Neural cell (in vitro differentiated cells): ENCODE measurements at regions not wholly inside any gene's neighbourhood (a gene's known extent, or its start where the extent isn't known, plus 50 kb on each side); places are given as distances from the start of the nearest gene placed in this dataset.

Source experiments
- H2AFZ ChIP-seq: fragments of 200-600, 300-800 bp; sonication (generic), shearing (Covaris generic); 2 replicates; pipeline ENCODE4 v1.6.0; 2014; ENCODE audit warnings: low read depth, mild to moderate bottlenecking, antibody characterized with exemption, low read length, moderate library complexity
- H3F3A ChIP-seq: fragments of 200-600 bp; shearing (Covaris generic); 2 replicates; pipeline ENCODE4 v1.6.1; 2016; ENCODE audit warnings: mild to moderate bottlenecking, moderate library complexity, mixed read lengths, antibody characterized with exemption, low read length; ENCODE audit not compliant: insufficient read depth, poor library complexity, severe bottlenecking
- H3K27ac ChIP-seq: fragments of 200-600, 300-800 bp; sonication (generic), shearing (Covaris generic); 2 replicates; pipeline ENCODE4 v1.5.1; 2014; ENCODE audit warnings: mild to moderate bottlenecking, low read length, moderate library complexity
- H3K27me3 ChIP-seq: fragments of 300-800, 200-600 bp; sonication (generic), shearing (Covaris generic); 2 replicates; pipeline ENCODE4 v1.6.0; 2014; ENCODE audit warnings: mild to moderate bottlenecking, low read depth, low read length, moderate library complexity; ENCODE audit not compliant: insufficient read depth
- H3K36me3 ChIP-seq: fragments of 300-800, 200-600 bp; sonication (generic), shearing (Covaris generic); 2 replicates; pipeline ENCODE4 v1.5.1; 2014; ENCODE audit warnings: mild to moderate bottlenecking, antibody characterized with exemption, low read length, moderate library complexity; ENCODE audit not compliant: insufficient read depth
- H3K4me2 ChIP-seq: fragments of 300-800, 200-600 bp; sonication (generic), shearing (Covaris generic); 2 replicates; pipeline ENCODE4 v1.6.0; 2014; ENCODE audit warnings: mild to moderate bottlenecking, low read length
- H3K4me3 ChIP-seq: fragments of 300-800, 200-600 bp; sonication (generic), shearing (Covaris generic); 2 replicates; pipeline ENCODE4 v1.5.1; 2014; ENCODE audit warnings: mild to moderate bottlenecking, low read length, moderate library complexity
- H3K79me2 ChIP-seq: fragments of 200-600 bp; shearing (Covaris generic); replicated peaks from 2 replicates; pipeline ENCODE4 v1.6.0; 2014; ENCODE audit warnings: mild to moderate bottlenecking, low read length, moderate library complexity; ENCODE audit not compliant: insufficient read depth
- H3K9ac ChIP-seq: fragments of 300-800, 200-600 bp; sonication (generic), shearing (Covaris generic); 2 replicates; pipeline ENCODE4 v1.6.1; 2016; ENCODE audit warnings: mild to moderate bottlenecking, low read length, mixed read lengths
- H3K9me2 ChIP-seq: fragments of 200-600 bp; shearing (Covaris generic); 2 replicates; pipeline ENCODE4 v1.6.1; 2016; ENCODE audit warnings: mild to moderate bottlenecking, low read length, mixed read lengths; ENCODE audit not compliant: insufficient read depth
- H3K9me3 ChIP-seq: fragments of 200-600, 300-800 bp; sonication (generic), shearing (Covaris generic); 2 replicates; pipeline ENCODE4 v1.6.1; 2016; ENCODE audit warnings: mild to moderate bottlenecking, mixed run types, low read length, moderate library complexity, mixed read lengths
- H4K20me1 ChIP-seq: fragments of 200-600 bp; shearing (Covaris generic); 2 replicates; pipeline ENCODE4 v1.6.1; 2016; ENCODE audit warnings: mild to moderate bottlenecking, mixed run types; ENCODE audit not compliant: insufficient read depth
- EP300 ChIP-seq: fragments of 450-650 bp; conservative IDR thresholded peaks from 2 replicates; pipeline ENCODE4 v1.6.1; 2014; ENCODE audit warnings: antibody characterized with exemption, mild to moderate bottlenecking, moderate library complexity; ENCODE audit not compliant: poor library complexity, severe bottlenecking
- EZH2 ChIP-seq: fragments of 200-600, 300-800 bp; shearing (Covaris generic), sonication (generic); IDR thresholded peaks from 2 replicates; pipeline ENCODE4 v1.6.1; 2014; ENCODE audit warnings: antibody characterized with exemption, low read length, borderline replicate concordance, mild to moderate bottlenecking; ENCODE audit not compliant: insufficient read depth, poor library complexity, severe bottlenecking
- MXI1 ChIP-seq: fragments of 450-650 bp; conservative IDR thresholded peaks from 2 replicates; pipeline ENCODE4 v1.6.1; 2014; ENCODE audit warnings: antibody characterized with exemption, mild to moderate bottlenecking; ENCODE audit not compliant: poor library complexity, severe bottlenecking
- POLR2AphosphoS5 ChIP-seq: IDR thresholded peaks from 2 replicates; pipeline ENCODE4 v1.6.1; 2012
- RAD21 ChIP-seq: fragments of 450-650 bp; conservative IDR thresholded peaks from 2 replicates; pipeline ENCODE4 v1.6.1; 2014; ENCODE audit warnings: antibody characterized with exemption, mild to moderate bottlenecking, moderate library complexity
- SMC3 ChIP-seq: fragments of 450-650 bp; conservative IDR thresholded peaks from 2 replicates; pipeline ENCODE4 v1.6.1; 2014; ENCODE audit warnings: antibody characterized with exemption, mild to moderate bottlenecking, moderate library complexity; ENCODE audit not compliant: poor library complexity
- TAF1 ChIP-seq: IDR thresholded peaks from 2 replicates; pipeline ENCODE4 v1.6.1; 2012; ENCODE audit warnings: low read depth
- TF ChIP-seq, protein P1 (sequence below): fragments of 450-650 bp; IDR thresholded peaks from 2 replicates; pipeline ENCODE4 v1.5.1; 2014; ENCODE audit warnings: antibody characterized with exemption, mild to moderate bottlenecking, moderate library complexity; ENCODE audit not compliant: poor library complexity, severe bottlenecking
- TF ChIP-seq, protein P2 (sequence below): IDR thresholded peaks from 2 replicates; pipeline ENCODE4 v1.6.1; 2012; ENCODE audit warnings: borderline replicate concordance

DNA sequence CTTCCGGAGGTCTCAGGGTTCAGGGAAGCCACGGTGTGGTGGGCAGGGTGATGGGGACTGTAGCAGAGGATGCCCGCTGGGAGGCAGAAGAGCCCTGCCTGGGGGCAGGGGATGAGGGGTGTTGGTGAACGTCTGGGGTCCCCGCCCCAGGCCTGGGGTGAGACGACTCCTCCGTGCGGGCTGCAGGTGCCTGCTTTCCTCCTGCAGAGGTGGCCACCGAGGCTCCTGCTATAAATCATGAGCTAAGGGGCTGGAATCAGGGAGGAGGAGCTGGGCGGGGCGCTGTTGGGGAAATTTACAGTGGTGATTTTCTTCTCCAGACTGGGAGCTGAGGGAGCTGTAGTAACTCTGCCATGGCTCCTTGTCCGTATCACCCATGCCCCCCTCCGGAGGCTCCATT lies 167.0 kb downstream of the MRM1 start:
- no peak for TF ChIP-seq EZH2
- Histone ChIP-seq H3K4me2 (no peak overlapping the region), H4K20me1 (no peaks in the 10 kb centered on the region), H3K27ac (no peak overlapping the region), H3F3A (no peaks in the 10 kb centered on the region), H2AFZ (no peak overlapping the region), H3K9me2 (no peaks in the 10 kb centered on the region), H3K27me3 (no peaks in the 10 kb centered on the region), H3K9ac (no peak overlapping the region), H3K9me3 (no peaks in the 10 kb centered on the region), H3K36me3 (no peaks in the 10 kb centered on the region), H3K4me3 (no peak overlapping the region), H3K79me2 (no peaks in the 10 kb centered on the region)

DNA sequence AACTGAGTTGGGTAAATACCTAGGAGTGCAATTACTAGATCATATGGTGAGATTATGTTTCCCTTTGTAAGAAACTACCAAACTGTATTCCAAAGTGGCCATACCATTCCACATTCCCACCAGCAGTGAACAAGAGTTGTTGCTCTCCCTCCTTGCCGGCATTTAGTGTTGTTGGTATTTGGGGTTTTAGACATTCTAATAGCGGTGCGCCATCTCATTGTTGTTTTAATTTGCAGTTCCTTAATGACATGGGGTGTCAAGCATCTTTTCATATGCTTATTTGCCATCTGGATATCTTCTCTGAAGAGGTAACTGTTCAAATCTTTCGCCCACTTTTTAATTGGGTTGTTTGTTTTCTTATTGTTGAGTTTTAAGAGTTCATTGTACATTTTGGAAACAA lies 164.2 kb upstream of the LHX1 start:
- no peak overlapping the region for H2AFZ ChIP-seq
- no peaks in the 10 kb centered on the region for H3K36me3 ChIP-seq
- H3K9me3 ChIP-seq, result no peaks in the 10 kb centered on the region
- no peaks in the 10 kb centered on the region for H4K20me1 ChIP-seq
- H3K4me3 ChIP-seq, result no peak overlapping the region
- H3K27me3 ChIP-seq, result peaks cover 4% of the 10 kb centered on the region
- H3K9me2 ChIP-seq, result no peaks in the 10 kb centered on the region
- no peak overlapping the region for H3K9ac ChIP-seq
- no peak overlapping the region for H3K4me2 ChIP-seq
- H3K27ac ChIP-seq, result no peak overlapping the region
- TF ChIP-seq EZH2, result no peak
- no peak for TF ChIP-seq EP300
- no peak for TF ChIP-seq POLR2AphosphoS5
- TF ChIP-seq, protein P1, sequence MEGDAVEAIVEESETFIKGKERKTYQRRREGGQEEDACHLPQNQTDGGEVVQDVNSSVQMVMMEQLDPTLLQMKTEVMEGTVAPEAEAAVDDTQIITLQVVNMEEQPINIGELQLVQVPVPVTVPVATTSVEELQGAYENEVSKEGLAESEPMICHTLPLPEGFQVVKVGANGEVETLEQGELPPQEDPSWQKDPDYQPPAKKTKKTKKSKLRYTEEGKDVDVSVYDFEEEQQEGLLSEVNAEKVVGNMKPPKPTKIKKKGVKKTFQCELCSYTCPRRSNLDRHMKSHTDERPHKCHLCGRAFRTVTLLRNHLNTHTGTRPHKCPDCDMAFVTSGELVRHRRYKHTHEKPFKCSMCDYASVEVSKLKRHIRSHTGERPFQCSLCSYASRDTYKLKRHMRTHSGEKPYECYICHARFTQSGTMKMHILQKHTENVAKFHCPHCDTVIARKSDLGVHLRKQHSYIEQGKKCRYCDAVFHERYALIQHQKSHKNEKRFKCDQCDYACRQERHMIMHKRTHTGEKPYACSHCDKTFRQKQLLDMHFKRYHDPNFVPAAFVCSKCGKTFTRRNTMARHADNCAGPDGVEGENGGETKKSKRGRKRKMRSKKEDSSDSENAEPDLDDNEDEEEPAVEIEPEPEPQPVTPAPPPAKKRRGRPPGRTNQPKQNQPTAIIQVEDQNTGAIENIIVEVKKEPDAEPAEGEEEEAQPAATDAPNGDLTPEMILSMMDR, result no peak
- TF ChIP-seq MXI1, result no peak
- TF ChIP-seq RAD21, result no peak
- TF ChIP-seq SMC3, result no peak
- TF ChIP-seq TAF1, result no peak
- TF ChIP-seq, protein P2, sequence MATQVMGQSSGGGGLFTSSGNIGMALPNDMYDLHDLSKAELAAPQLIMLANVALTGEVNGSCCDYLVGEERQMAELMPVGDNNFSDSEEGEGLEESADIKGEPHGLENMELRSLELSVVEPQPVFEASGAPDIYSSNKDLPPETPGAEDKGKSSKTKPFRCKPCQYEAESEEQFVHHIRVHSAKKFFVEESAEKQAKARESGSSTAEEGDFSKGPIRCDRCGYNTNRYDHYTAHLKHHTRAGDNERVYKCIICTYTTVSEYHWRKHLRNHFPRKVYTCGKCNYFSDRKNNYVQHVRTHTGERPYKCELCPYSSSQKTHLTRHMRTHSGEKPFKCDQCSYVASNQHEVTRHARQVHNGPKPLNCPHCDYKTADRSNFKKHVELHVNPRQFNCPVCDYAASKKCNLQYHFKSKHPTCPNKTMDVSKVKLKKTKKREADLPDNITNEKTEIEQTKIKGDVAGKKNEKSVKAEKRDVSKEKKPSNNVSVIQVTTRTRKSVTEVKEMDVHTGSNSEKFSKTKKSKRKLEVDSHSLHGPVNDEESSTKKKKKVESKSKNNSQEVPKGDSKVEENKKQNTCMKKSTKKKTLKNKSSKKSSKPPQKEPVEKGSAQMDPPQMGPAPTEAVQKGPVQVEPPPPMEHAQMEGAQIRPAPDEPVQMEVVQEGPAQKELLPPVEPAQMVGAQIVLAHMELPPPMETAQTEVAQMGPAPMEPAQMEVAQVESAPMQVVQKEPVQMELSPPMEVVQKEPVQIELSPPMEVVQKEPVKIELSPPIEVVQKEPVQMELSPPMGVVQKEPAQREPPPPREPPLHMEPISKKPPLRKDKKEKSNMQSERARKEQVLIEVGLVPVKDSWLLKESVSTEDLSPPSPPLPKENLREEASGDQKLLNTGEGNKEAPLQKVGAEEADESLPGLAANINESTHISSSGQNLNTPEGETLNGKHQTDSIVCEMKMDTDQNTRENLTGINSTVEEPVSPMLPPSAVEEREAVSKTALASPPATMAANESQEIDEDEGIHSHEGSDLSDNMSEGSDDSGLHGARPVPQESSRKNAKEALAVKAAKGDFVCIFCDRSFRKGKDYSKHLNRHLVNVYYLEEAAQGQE, result no peak
- H3K79me2 ChIP-seq, result no peaks in the 10 kb centered on the region
- no peaks in the 10 kb centered on the region for H3F3A ChIP-seq

DNA sequence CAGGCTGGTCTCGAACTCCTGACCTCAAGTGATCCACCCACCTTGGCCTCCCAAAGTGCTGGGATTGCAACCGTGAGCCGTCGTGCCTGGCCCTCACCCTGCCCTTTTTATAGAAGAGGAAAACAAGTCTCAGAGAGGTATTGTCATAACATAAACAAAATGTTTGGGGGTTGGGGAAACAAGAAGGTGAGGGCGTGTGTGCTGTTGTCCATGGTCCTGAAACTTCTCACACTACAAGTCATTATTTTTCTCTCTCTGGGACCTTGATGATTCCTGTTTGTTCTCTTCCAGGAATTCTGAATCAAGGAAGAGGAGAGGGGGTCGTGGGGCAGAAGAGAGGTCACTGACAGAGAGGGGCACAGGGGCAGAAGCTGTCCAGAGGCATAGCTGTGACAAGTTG lies 160.2 kb upstream of the LHX1 start:
- Histone ChIP-seq H3K4me3 (no peak overlapping the region), H3F3A (no peaks in the 10 kb centered on the region), H3K9ac (no peak overlapping the region), H3K4me2 (no peak overlapping the region), H4K20me1 (no peaks in the 10 kb centered on the region), H3K9me2 (no peaks in the 10 kb centered on the region), H3K36me3 (no peaks in the 10 kb centered on the region), H3K79me2 (no peaks in the 10 kb centered on the region), H3K27me3 (peaks cover 11% of the 10 kb centered on the region), H3K27ac (no peak overlapping the region), H2AFZ (no peak overlapping the region), H3K9me3 (no peaks in the 10 kb centered on the region)
- TF ChIP-seq POLR2AphosphoS5 (no peak), TAF1 (no peak), SMC3 (no peak), MXI1 (no peak), EZH2 (no peak), EP300 (no peak), RAD21 (no peak)
- TF ChIP-seq, protein P2, result no peak
- TF ChIP-seq, protein P1, result no peak
